IPS-NIHi7 (cell line): ENCODE measurements at regions not wholly inside any gene's neighbourhood (a gene's known extent, or its start where the extent isn't known, plus 50 kb on each side); places are given as distances from the start of the nearest gene placed in this dataset.
A peak's percentile ranks its signal among the peaks of the same experiment; 100 is the strongest.

Experiments
- DNase-seq: peaks from one replicate; pipeline ENCODE4 v3.0.0; 2012; ENCODE audit warnings: mixed read lengths; ENCODE audit errors: extremely low spot score

DNA sequence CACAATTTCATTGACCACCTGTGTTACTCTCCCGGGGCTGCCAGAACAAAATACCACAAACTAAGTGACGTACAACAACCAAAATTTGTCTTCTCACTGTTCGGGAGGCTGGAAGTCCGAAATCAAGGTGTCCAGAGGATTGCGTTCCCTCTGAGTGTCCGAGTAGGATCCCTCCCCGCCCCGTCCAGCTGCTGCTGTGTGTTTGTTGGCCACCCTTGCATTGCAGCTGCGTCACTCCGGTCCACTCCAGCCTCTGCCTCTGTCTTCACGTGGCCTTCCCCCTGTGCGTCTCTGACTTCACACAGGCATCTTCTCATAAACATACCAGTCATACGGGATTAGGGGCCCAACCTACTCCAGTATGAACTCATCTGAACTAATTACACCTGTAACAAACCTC, 251.8 kb upstream of the SMIM21 start:
- no peak for DNase-seq

DNA sequence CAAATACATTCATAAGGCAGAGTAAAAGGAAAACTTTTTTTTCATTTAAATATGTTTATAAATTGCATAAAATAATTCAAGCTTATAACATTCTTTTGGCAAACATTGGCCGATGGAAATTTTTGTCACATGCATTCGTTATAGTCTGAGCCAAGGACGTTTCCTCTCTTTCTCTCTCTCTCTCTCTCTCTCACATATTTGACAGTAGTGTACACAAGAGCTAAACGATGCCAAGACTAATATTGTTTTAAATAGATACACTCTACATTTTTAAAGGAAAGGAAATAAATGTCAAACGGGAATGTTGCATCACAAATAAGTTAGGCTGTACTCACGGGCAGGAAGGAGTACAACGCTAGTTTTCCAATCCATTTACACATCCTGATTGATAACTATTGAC, 251.1 kb upstream of the SMIM21 start:
- no peak for DNase-seq

DNA sequence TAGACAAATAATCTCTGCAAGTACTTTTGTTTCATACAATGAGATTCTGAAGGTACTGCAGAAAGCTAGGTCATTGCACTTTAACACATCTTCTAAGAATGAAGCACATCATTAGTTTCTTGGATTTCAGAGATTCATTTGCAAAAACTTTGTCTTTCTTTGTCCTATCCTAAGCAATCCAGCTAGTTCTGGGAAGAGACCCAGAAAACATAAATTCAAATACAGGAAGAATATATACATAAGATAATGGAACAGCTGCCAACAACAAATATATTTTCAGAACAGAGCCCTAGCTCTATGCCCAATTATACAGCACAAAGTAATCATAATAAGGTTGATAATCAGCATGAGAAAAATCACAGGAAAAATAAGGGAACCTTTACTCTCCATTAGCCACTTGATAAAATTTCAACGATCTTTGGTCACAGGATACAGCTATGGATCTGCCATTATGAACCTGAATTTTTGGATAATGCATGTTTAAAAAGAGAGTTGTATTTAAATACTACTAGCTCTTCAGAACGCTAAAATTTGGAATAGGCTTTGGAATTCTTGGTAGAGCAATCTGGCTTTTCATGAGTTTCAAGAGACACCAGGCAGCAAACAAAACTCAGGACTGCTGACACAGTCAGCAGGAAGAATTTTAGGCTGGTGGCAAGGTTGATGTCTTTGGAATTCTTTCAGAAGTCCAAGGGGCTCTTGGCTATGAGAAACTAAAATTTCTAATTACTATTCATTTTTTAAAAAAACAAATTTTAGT, 250.4 kb upstream of the SMIM21 start:
- no peak for DNase-seq

DNA sequence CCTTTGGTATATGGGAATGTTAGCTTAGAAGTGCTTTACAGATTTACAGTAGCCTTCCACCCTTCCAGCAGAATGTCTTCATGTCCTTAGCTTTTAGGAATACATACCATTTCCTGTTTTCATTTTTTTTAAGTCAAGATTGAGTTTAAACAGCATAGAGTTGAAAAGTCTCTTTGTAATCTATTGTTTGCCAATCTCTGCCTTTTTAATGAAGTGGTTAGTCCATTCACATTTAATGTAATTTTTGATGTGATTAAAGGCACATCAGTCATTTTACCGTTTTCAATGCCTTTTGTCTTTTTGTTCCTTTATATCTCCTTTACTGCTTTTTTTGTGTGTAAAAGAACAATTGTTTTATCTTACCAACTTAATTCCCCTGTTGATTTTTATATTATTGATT, 233.4 kb upstream of the SMIM21 start:
- DNase-seq = no peak

DNA sequence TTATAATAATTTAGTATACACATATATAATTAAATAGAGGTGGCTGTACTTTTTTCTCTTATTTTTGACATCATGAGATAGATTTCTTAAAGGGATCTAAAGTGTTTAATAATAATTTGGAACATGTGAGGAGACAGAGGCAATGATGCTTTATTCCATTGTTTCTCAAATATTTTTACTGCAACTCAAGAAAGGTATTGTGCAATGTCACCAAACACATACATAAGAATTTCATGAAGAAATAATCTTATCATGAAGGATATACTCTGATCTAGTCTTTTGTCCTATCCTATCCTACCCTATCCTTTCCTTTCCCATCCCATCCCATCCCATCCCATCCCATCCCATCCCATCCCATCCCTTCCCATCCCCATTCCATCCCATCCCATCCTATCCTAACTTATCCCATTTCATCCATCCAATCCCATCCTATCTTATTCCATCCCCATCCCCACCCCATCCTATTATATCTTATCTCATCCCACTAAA, 232.1 kb upstream of the SMIM21 start:
- DNase-seq = no peak

DNA sequence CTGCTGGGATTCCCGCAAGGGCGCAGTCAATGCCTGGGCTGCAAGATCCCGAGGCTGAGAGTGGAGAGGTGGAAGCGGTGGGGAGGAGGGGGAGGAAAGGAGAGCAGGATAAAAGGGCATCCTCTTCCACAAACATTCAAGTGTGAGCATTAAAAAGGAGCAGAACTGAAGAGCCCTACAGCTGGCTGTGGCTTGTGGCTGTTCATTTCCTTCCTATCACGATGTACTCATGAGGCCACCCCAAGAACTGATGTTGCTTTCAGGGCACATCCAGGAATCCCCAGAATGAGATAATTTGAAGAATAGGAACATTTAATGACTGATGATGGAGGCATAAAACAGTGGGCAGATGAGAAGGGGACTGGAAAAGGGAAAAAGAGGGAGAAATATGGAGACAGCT, 230.8 kb upstream of the SMIM21 start:
- DNase-seq = no peak

DNA sequence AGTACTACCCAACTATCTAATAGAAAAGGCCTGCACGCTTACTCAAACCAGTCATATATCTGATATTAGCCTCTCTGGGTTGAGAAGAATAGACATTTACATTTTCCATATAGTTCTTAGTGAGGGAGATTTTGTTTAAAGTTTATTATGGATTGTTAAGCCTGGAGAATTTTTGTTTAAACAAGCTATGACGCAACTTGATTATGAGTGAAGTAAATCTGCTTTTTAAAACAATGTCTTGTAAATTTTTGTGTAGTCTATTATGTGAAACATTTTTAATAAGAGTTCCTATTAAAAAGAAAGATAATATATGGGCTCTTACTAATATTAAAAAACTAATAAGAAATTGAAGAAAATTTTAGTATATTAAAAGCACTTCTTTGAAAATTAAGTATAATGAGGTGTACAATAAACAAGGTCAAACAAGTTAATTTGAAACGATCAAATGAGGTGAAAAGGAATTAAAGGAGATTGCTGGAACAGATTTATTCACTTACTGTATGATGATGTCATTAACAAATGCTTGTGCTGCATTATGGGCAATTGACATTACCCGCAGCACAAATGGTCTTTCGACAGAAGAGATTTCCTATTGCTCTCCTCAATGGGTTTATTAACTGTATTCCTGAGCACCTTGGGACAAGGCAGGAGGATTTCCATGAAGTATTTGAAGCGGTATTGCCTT, 229.2 kb upstream of the SMIM21 start:
- no peak for DNase-seq

DNA sequence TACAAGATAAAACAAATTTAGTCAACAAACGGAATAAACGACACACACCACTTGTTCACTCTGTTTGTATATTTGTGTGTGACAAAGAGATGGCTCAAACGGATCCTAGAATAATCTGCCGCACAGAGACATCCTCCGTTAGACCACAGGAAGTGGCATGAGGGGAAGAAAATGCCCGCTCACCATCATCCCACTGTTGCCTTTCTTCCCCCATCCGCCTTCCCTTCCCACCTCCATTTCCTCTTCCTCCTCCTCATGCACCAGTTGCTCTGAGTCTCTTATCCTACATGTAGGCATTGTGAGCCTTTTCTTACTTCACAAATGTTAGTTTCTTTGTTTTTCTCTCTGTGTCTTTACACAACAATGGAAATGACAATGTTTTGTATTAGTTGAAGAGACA, 228.5 kb upstream of the SMIM21 start:
- no peak for DNase-seq

DNA sequence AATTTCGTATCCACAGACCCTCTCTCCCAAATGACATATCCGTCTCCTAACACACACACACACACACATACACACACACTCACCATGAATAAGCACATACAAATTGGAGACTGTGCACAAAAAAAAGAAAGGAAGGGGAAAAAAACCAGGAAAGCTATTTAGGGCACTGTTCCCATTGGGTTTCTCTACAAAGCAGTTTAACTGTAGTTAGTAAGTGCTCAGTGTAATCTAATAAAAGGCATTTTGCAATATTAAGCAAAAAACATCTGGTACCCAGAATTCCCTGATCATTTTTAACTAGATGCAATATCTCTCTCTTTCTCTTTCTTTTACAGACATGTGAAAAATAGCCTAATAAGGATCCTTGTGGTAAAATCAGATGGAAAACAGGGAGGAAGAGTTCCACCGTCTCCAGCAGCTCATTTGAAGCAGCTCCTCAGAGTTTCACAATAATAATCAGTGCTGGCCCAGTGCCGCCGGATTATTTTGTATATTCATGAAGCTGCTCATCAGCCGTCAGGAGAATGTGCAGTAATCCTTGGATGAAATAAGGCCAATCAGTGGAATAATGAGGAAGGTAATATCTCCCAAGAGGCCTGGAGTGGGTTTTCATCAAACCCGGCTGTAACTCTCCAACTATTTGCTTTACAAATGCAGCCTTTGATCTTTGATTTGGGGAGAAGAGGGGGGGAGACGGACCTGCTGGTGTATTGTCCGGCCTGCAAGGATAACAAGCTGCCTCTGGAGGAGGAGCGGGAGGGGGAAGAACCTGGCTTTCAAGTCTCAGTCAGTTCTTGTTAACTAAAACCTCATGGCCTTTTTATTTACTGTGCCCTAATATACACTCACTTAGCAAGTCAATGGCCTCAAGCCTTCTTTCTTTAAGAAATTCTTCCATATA, 227.6 kb upstream of the SMIM21 start:
- peak; percentile 67 for DNase-seq

DNA sequence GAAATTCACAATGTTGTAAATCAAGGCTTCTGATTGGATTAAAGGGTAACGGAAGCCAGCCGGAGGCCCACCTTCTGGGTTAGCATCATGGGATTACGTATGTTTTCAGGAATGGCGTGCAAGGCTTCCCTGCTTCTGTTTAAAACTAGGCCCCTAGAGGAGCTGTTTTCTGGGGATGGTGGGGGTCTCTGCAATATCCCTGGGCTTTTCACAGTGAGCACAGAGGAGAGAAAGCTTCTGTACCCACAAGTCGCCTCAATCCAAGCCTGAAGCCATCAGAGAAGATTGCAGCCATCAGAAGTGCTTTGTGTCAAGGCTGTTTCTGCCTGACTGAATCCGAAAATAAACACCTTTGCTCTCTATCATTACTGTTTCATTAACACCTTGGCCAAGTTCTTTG, 226.9 kb upstream of the SMIM21 start:
- DNase-seq = no peak

DNA sequence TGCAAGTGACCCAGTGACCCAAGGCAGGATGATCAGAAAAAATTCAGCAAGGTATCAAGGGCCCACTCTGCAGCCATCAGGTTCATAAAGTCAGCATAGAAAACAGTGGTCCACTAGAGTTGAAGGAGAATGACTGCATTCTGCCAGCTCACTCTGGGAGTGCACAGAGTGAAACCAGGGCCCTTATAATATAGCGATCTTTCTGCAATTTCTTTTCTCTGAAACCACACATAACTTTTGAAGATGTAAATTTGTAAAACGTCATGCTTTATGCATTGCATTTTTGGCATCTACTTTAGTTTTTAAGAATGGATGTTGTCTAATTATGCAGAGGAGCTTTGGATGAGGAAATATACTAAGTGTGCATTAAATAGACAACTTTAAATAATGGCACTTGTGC, 225.0 kb upstream of the SMIM21 start:
- DNase-seq = no peak

DNA sequence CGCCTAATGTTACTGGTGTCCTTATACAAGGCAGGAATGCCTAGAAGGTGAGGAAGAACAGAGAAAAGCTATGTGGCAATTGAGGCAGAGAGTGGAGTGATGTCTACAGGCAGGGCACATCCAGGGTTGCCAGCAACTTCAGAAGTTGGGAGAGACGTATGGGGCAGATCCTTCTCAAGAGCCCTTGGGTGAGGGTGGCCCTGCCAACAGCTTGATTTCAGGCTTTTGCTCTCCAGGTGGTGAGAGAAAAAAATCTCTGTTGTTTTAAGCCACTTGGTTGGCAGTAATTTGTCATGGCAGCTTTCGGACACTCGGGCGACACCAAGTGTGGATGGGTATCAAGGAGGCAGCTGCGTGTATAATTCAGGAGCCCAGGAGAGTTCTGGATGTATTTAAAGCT, 217.4 kb upstream of the SMIM21 start:
- DNase-seq = no peak

DNA sequence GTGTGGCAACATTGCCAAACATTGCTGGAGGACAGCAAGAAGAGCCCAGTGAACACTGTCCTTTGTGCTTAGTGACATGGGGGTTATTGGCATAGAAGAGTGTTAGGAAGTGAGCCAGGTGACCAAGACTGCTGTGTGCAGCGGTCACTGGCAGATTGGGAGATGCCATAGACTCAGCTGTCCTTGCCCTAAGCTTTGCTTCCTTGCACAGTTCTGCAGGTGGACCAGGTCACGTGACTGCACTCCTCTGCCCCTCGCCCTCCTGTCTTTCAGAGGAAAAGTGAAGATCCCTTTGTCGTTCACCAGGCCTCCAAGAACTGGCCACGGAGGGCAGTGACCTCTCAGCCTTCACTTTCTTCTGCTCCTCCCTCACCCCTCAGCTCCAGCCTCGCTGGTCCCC, 215.6 kb upstream of the SMIM21 start:
- DNase-seq = no peak

DNA sequence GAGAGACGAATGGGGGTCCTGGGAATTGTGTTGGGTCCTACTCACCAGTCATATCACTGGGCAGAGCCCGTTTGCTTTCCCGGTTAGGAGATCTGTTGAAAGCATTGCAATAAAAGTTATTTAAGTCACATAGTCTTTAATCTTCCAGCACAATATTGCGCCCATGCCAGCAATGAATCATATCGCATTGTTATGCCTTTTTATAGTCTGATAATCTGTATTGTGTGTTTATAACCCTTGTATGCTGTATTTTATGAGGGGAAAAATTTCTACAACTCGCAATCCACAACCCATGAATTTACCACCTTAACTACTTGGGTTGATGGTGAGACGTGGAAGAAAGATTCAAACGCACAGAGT, 211.9 kb upstream of the SMIM21 start:
- DNase-seq = no peak

DNA sequence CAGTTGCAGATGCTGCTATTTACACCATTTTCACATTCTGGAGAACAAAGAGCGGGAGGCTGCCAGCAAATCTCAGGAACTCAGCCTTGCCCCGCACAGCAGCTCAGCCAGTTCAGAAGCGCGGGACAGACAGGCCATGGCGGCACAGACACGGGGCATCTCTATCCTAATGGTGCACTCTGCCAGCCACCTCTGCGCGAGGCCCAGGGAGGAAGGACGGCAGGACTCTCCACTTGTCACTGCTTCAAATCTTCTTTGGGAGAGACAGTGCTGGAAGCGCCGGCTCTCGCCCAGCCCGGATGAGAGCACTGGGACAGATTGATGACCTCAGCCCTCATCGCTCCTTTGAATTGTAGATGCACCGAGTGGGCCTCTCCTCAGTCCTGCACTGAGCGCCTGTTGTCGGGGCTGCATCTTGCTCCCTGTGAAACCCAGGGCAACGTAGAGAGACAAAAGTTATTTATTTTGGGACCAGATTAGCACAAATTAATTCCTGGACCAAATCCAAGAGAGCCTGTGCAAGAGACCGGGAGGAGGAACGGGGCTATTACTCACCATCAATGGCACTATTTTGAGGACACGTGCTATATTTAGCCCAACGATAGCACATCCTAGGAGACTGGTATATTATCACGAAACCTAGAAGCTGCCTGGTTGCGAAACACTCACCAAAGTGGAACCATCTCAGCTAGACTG, 211.4 kb upstream of the SMIM21 start:
- DNase-seq = peak; percentile 68

DNA sequence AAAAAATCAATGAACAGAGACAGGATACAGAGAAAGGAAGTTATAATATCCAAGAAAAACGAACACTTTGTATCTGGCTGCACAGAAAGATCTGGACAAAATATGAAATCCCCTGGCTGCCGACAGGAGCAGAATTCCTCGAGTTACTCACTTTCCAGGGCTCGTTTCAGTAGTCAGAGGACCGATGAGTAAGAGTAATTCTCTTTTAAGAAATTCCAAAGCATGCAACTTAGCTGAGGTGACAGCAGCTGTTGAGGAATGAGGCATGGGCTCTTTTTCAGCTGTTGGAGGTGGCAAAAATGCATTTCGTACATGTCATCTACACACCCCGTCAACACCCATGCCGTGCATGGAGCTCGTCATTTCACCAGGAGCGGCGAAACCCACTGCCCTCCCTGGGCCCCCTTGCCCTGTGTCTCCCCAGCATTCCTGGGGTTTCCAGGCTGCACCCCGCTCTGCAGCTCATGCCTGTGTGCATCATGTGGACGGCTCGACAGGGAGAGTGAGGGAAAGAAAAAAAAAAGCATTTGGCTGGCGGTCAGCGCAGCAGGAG, 210.8 kb upstream of the SMIM21 start:
- peak; percentile 21 for DNase-seq

DNA sequence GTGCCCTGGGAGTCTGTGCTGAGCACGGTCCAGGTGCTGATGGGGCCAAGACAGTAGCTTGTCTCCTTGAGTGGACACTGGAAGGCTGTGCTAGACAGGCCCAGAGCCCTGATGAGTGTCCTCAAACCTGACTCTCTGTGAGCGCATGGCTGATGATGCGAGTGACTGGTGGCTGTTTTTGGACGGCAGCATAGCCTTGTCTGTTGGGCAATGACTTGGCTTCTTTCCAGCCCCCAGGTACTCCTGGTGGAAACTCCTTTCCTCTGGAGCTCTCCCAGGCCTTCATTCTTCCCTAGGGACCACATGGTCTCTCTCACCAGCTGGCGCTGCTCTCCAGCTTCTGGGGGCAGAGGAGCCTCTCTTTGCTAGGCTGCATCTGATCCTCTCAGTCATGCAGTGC, 207.6 kb upstream of the SMIM21 start:
- no peak for DNase-seq

DNA sequence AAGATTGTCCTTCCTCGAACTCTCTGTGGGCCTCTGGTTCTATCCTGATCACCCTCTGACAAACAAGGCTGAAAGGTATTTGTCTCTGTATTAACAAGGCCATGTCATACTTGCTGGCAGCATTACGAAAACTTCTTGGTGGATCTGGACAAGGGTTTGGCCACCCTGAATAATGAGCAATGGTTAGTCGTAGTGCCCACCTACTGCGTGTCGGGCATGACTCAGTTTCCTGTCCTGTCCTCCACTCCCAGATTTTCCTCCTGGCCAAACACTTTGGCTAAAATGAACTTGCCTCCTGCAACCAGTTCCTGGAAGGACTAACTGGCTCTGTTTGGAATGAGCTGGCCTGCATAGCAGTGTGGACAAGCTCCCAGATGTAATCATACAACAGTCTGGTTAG, 198.5 kb upstream of the SMIM21 start:
- DNase-seq = no peak

DNA sequence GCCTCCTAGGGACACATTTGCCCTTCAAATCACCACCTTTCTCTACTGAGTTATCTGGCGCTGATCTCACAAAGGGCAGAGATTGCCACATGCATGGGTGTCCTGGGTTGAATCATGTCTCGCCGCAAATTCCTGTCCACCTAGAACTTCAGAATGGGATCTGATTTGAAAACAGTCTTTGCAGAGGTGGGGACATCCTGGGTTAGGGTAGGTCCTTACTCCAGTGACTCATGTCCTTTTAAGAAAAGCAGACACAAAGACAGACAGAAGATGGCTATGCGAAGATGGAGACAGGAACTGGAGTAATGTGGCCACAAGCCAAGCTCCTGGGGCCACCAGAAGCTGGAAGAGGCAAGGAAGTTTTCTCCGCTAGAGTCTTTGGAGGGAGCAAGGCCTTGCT, 197.4 kb upstream of the SMIM21 start:
- no peak for DNase-seq

DNA sequence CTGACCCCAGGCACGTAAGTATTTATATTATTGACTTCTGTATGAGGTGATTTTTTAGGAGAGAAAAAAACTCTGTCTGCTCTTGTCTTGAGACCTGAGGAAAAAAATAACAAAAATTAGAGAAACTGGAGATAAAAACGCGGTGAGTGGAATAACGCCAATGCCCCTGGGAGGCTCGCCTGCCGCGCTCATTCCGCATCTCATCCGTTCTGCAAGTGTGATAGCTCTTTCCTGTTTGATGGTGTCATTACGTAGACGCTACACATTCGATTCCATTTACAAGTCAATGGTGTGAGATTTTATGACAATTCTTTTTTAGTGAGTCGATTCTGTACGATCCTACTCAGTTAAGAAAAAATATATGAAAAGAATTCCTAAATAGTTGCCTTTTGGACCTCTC, 194.3 kb upstream of the SMIM21 start:
- no peak for DNase-seq

DNA sequence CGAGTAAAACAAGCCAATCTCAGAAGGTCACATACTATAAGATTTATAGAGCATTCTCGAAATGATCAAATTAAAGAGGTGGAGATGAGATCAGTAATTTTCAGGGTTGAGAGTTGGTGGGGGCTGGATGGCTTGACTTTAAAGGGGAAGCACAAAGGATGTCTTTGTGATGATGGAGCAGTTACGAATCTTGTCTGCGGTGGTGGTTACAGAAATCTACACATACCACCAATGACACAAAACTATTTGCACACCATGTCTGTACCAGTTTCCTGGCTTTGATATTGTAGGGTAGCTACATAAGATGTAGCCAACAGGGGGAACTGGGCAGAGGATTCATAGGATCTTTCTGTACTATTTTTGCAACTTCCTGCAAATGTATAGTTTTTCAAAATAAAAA, 190.6 kb upstream of the SMIM21 start:
- no peak for DNase-seq

DNA sequence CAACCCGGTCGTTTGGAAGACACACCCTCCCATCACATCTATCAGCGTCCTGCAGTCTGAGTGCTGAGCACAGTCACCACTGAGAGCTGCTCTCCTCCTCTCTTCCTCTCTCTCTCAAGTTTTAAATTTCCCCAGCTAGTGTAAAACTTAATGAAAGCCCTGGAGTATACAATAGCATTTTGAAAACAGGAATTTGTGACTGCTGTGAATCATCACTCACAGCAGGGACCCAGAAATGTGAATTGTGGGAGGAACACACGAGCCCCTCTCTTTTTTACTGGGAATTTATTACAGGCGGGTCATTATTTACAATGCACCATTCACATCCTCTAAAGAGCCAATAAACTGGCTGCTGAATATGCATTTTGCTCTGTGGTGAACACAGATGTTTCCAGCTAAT, 185.0 kb upstream of the SMIM21 start:
- no peak for DNase-seq
